Stimulated activated CD4-positive, alpha-beta T cell treated with anti-CD3 and anti-CD28 coated beads, TNF-alpha, amount 100 ng/mL, for 24 hours (primary cell): ENCODE measurements at regions not wholly inside any gene's neighbourhood (a gene's known extent, or its start where the extent isn't known, plus 50 kb on each side); places are given as distances from the start of the nearest gene placed in this dataset.
A peak's percentile ranks its signal among the peaks of the same experiment; 100 is the strongest.
"Not testable (repeated sequence)": the region's sequence is repeated elsewhere in the genome, so short reads cannot be mapped to it uniquely, and the experiment has no call there.

Source experiments
- DNase-seq, 3 experiments: peaks; one replicate each; pipeline ENCODE4 v3.0.0-alpha.2; 2020; ENCODE audit warnings: low read depth in 3 of 3

GRCh38 chr3:152193673-152194267 is 75.0 kb upstream of the MBNL1 start:
- peak in 1 of 3 experiments; percentile 16 for DNase-seq

DNA sequence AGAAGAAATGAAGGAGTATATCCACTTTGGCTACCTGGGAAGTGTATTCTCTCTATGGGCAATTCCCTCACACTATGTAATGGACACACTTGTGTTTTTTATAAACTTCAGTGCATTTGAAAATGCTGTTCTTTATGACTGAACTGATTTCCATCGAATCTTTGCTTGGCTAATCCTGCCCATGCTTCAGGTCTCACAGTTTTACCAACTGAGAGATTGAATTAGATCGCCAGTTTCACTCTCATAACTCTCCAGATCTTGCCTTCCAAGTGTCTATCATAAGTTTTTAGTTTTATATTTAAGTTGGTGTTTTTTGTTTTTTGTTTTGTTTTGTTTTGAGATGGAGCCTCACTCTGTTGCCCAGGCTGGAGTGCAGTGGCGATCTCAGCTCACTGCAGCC is 73.5 kb upstream of the MBNL1 start:
- DNase-seq, result no peak

- no peak for DNase-seq
These were observed 71.9 kb upstream of the MBNL1 start for GRCh38 chr3:152196782-152197181.

GRCh38 chr3:152197451-152197850 is 71.3 kb upstream of the MBNL1 start:
- DNase-seq, result no peak

DNA sequence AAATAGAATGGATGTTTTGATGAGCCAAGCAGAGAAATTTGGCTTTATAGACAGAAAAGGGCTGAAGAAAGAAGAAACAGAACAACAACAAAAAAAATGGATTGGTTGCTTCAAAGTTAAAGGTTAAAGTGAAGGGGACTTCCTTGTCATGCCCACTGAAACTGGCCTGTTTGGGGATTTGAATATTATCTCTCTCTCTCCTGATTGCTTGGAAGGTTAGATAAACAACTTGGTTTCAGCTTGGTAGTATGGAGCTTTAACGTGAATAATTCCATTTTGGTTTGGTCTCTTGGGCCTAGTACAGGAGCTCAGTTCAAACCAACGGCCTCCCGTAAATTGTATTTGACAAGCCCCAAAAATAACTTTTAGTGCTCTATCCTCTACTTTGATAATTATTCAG is 70.8 kb upstream of the MBNL1 start:
- no peak for DNase-seq

DNA sequence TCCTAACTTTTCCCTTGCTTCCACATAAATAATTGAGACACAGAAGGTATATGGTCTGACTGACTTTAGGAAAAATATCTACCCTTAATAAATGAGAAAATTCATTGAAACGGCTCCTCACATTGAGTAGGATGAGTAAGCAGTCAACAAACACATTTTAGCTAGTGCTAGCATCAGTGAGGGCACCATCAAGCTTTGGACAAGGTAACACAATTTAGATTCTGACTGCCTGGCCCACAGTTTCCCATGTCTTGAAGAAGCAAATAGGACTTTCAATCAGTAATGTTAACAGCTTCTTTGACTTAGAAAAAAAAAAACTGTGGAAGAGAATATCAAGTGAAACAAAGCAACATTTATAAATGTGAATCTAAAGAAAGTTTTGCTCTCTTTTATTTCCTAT is 70.1 kb upstream of the MBNL1 start:
- DNase-seq, result no peak

DNA sequence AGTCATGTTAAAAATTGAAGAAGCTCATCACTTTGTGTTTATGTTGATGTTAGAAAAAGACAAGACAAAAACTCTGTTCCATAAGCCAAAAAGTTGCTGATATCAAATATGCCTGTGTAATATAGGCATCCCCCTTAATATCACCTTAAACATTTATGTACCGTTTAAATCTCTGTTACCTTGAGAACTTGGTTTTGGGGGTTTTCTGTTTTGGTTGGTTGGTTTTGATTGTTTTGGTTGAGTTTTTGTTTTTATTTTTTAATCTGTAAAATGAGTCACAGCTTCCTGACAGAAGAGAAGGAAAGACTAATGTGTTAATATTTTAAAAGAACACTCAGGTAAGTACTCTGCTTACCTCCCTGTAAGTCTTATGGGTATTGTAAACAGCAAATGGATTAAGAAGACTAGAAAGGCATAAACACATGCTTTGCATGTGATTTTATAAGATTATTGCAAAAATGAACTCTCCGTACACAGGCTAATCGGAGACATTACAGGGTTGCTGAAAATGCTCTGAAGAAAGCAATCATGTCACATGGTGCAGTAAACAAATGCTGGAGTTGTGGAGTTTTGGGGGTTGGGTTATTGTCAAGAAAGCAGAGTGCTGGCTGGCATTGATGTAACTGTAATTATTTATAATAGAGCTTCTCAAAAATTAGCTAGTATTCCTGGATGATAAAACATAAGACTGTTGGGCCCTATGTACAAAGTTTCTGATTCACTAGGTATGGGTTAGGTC is 69.5 kb upstream of the MBNL1 start:
- no peak for DNase-seq

- no peak for DNase-seq
These were observed 68.0 kb upstream of the MBNL1 start for GRCh38 chr3:152200476-152201420.

GRCh38 chr3:152202976-152203626 is 65.6 kb upstream of the MBNL1 start:
- no peak for DNase-seq

DNA sequence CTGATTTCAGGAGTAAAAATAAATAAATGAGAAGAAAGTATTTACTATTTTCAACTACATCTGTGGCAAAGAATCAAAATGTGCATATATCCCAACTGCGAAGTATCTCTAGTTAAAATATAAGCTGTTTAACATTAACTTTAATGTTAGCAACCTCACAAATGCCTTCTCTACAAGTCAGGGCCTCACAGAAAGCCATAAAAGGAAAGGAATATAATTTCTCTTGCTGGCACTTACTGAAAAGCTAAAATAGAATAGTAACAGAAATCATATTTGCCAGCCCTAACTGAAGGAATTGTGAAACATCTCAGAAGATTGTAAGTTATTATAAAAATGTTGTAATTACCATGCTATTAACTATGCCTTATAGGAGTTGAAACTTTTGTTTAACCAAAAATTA is 65.1 kb upstream of the MBNL1 start:
- no peak for DNase-seq

GRCh38 chr3:152204218-152204617 is 64.5 kb upstream of the MBNL1 start:
- DNase-seq, result no peak

DNA sequence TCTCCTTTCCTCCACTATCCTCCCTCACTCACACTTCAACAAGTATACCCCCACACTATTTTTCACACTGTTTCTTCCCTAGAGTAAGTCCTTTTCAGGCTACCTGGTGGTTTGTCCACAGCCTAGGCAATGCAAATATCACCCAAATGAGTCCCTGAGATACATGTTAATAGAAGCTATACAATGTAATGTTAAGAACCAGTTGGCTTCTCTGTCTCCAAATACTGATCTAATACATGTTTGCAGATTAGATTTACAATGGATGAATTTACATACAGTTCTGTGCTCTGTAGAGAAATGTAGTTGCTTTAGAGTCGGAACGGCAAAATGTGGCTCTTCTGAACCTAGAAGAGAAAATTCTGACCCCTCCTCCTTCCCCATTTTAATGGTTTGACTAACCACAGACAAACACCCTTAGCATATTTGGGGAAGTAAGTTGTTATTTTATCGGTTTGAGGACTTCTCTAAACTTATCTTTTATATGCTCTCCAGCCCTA is 63.6 kb upstream of the MBNL1 start:
- DNase-seq, result no peak

DNA sequence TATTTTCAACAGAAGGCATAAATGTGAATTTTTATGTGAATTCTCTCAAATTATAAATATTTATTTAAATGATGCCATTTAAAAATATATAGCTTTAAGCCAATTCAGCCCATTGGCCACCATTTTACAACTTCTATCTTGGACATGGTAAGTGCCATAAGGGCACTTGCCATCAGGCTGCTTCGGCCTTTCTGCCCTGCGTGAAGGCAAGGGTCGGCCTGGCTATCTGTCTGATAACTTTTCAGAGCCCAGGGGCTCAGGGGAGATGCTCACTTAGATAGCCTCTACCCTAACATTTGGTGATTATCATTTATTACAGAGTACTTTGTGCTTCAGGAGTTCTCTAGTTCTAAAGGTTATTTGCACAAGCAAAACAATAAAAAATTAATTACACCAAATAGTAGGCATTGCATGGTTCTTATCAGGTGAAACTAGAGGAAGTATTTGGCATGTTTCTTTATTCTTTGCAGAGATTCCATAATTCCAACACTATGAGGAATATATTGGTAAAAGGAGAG is 62.4 kb upstream of the MBNL1 start:
- DNase-seq, result no peak

GRCh38 chr3:152208439-152208838 is 60.3 kb upstream of the MBNL1 start:
- DNase-seq, result no peak

DNA sequence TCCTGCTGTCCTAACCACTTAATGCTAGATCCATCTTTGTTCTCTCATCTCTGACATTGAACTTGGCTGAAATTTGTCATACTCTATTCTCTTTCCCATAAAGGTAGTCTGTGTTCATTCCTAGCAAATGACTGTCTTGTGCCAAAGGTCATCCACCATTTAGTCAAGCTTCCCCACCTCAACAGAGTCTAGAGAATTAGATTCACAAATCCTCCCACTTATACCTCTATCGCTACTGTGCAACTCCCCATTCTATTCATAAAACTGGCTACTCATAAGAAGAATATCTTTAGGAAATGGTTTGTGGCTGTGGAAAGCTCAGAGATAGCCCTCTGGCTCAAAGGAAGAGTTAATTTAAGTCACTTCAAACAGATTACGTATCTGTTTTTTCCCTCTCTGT is 59.7 kb upstream of the MBNL1 start:
- no peak for DNase-seq

- DNase-seq, result no peak
These were observed 59.0 kb upstream of the MBNL1 start for GRCh38 chr3:152209776-152210175.

DNA sequence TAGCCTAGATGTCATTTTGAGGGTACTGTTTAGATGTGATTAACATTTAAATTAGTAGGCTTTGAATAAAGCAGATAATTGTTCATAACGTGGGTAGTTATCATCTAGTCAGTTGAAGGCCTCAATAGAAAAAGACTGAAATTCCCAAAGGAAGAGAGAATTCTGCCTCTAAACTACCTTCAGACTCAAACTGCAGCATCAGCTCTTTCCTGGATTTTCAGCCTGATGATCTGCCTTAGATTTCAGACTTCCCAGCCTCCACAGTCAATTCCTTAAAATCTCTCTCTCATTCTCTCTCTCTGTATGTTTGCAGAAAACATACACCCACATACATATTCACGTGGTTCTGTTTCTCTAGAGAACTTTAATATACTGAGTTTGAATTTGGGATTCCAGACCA is 58.0 kb upstream of the MBNL1 start:
- DNase-seq, result no peak

- DNase-seq, result no peak
These were observed 57.1 kb upstream of the MBNL1 start for GRCh38 chr3:152211655-152212054.

DNA sequence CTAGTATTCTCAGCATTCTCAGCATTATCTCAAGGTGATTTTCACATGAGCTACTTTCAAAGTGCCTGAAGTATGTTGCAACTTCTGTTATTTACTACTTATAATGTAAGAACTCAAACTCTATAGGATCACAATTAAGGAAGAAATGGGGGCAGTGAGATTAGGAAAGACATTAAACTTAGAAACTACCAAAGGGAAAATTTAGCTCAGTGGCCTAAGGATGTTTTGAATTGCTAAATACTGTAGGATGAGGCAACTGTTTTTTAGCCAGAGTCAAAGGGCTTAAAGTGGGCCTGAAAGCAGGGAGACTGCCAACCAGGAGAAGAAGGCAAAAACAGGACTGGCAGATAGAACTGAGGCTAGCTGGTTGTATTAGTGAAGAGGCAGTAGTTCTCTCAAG is 55.5 kb upstream of the MBNL1 start:
- no peak for DNase-seq

DNA sequence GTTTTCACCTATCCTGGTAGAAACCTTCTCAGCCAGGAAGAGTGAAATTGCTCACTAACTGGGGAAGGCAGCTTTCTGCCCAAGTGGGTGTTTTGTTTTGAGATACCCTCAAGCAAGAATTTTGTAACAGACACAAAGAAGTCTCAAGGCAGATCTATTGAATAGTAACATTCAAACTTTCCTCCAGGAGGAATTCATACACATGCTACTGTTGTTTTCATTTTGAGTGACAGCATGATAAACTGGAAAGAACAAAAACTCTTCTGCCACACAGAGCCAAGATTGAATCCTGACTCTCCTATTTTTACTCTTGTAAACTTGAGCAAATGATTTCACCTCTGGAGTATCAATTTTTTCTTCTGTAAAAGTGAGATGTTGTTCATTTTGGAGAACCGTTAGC is 54.8 kb upstream of the MBNL1 start:
- DNase-seq, result no peak

DNA sequence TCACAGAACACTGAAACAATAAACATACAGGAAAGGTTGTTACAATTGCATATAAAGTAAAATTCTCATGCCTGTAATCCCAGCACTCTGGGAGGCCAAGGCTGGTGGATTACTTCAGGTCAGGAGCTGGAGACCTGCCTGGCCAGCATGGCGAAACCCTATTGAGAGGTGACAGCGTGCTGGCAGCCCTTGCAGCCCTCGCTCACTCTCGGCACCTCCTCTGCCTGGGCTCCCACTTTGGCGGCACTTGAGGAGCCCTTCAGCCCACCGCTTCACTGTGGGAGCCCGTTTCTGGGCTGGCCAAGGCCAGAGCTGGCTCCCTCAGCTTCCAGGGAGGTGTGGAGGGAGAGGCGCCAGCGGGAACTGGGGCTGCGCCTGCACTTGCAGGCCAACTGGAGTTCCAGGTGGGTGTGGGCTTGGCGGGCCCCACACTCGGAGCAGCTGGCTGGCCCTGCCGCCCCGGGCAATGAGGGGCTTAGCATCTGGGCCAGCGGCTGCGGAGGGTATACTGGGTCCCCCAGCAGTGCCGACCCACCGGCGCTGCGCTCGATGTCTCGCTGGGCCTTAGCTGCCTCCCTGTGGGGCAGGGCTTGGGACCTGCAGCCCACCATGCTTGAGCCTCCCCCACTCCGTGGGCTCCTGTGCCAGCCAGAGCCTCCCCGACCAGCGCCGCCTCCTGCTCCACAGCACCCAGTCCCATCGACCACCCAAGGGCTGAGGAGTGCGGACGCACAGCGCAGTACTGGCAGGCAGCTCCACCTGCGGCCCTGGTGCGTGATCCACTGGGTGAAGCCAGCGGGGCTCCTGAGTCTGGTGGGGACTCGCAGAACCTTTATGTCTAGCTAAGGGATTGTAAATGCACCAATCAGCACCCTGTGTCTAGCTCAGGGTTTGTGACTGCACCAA is 51.5 kb upstream of the MBNL1 start:
- not testable (repeated sequence) for DNase-seq
